ENCODE measurements at regions not wholly inside any gene's neighbourhood (a gene's known extent, or its start where the extent isn't known, plus 50 kb on each side); places are given as distances from the start of the nearest gene placed in this dataset.

- no peaks in the 10 kb centered on the region for H3K36me3 ChIP-seq (ENCODE audit: insufficient read depth, low read length)
- H4K20me1 ChIP-seq (ENCODE audit: insufficient read depth, low read length, poor library complexity, severe bottlenecking): no peaks in the 10 kb centered on the region
- H3K79me2 ChIP-seq (ENCODE audit: insufficient read depth, low read length): no peaks in the 10 kb centered on the region
- H3K4me2 ChIP-seq (ENCODE audit: low read depth, low read length, poor library complexity, severe bottlenecking): no peak overlapping the region
- no peaks in the 10 kb centered on the region for H3K4me1 ChIP-seq (ENCODE audit: insufficient read depth, low read length, poor library complexity, severe bottlenecking)
- H3K9ac ChIP-seq (ENCODE audit: low read depth, low read length, poor library complexity, severe bottlenecking): no peak overlapping the region
- no peak overlapping the region for H3K4me3 ChIP-seq (ENCODE audit: low read length, poor library complexity, severe bottlenecking)
- H3K9me2 ChIP-seq (replicated peaks; ENCODE audit: low read depth, low read length): no peaks in the 10 kb centered on the region
- H2AFZ ChIP-seq (ENCODE audit: low read length): no peak overlapping the region
- H3K27me3 ChIP-seq (ENCODE audit: insufficient read depth, low read length, poor library complexity, severe bottlenecking): no peaks in the 10 kb centered on the region
- TF ChIP-seq CTCF (conservative IDR thresholded peaks at IDR 0.05; ENCODE audit: low read length) (no peak), EZH2phosphoT487 (IDR thresholded peaks at IDR 0.05; ENCODE audit: borderline replicate concordance) (no peak)
- H3F3A ChIP-seq (ENCODE audit: low read depth): no peaks in the 10 kb centered on the region
- no peaks in the 10 kb centered on the region for H3K9me3 ChIP-seq (ENCODE audit: insufficient read depth, low read depth, low read length)
These were observed 161.6 kb downstream of the C5orf15 start for GRCh38 chr5:133806847-133807246.

GRCh38 chr5:133801955-133802751 is 166.3 kb downstream of the C5orf15 start:
- no peak for TF ChIP-seq EZH2phosphoT487 (IDR thresholded peaks at IDR 0.05; ENCODE audit: borderline replicate concordance)
- H3K4me2 ChIP-seq (ENCODE audit: low read depth, low read length, poor library complexity, severe bottlenecking): no peak overlapping the region
- no peaks in the 10 kb centered on the region for H3K9me3 ChIP-seq (ENCODE audit: insufficient read depth, low read depth, low read length)
- H3K9me2 ChIP-seq (replicated peaks; ENCODE audit: low read depth, low read length): no peaks in the 10 kb centered on the region
- H3K4me3 ChIP-seq (ENCODE audit: low read length, poor library complexity, severe bottlenecking): no peak overlapping the region
- no peaks in the 10 kb centered on the region for H3K4me1 ChIP-seq (ENCODE audit: insufficient read depth, low read length, poor library complexity, severe bottlenecking)
- H3K36me3 ChIP-seq (ENCODE audit: insufficient read depth, low read length): no peaks in the 10 kb centered on the region
- no peaks in the 10 kb centered on the region for H3K27me3 ChIP-seq (ENCODE audit: insufficient read depth, low read length, poor library complexity, severe bottlenecking)
- no peak overlapping the region for H3K9ac ChIP-seq (ENCODE audit: low read depth, low read length, poor library complexity, severe bottlenecking)
- H4K20me1 ChIP-seq (ENCODE audit: insufficient read depth, low read length, poor library complexity, severe bottlenecking): no peaks in the 10 kb centered on the region
- no peak overlapping the region for H2AFZ ChIP-seq (ENCODE audit: low read length)
- no peaks in the 10 kb centered on the region for H3K79me2 ChIP-seq (ENCODE audit: insufficient read depth, low read length)
- no peaks in the 10 kb centered on the region for H3F3A ChIP-seq (ENCODE audit: low read depth)

GRCh38 chr5:133801431-133801830 is 167.0 kb downstream of the C5orf15 start:
- Histone ChIP-seq H3K36me3 (ENCODE audit: insufficient read depth, low read length) (no peaks in the 10 kb centered on the region), H3K4me2 (ENCODE audit: low read depth, low read length, poor library complexity, severe bottlenecking) (no peak overlapping the region), H3K9me2 (replicated peaks; ENCODE audit: low read depth, low read length) (no peaks in the 10 kb centered on the region), H3K4me3 (ENCODE audit: low read length, poor library complexity, severe bottlenecking) (no peak overlapping the region), H3K27me3 (ENCODE audit: insufficient read depth, low read length, poor library complexity, severe bottlenecking) (no peaks in the 10 kb centered on the region), H3F3A (ENCODE audit: low read depth) (no peaks in the 10 kb centered on the region), H3K79me2 (ENCODE audit: insufficient read depth, low read length) (no peaks in the 10 kb centered on the region), H4K20me1 (ENCODE audit: insufficient read depth, low read length, poor library complexity, severe bottlenecking) (no peaks in the 10 kb centered on the region), H2AFZ (ENCODE audit: low read length) (no peak overlapping the region), H3K9me3 (ENCODE audit: insufficient read depth, low read depth, low read length) (no peaks in the 10 kb centered on the region), H3K9ac (ENCODE audit: low read depth, low read length, poor library complexity, severe bottlenecking) (no peak overlapping the region), H3K4me1 (ENCODE audit: insufficient read depth, low read length, poor library complexity, severe bottlenecking) (no peaks in the 10 kb centered on the region)
- TF ChIP-seq EZH2phosphoT487 (IDR thresholded peaks at IDR 0.05; ENCODE audit: borderline replicate concordance) (no peak), CTCF (conservative IDR thresholded peaks at IDR 0.05; ENCODE audit: low read length) (no peak)
